HG02610 (cell line): ENCODE measurements at regions not wholly inside any gene's neighbourhood (a gene's known extent, or its start where the extent isn't known, plus 50 kb on each side); places are given as distances from the start of the nearest gene placed in this dataset.
"Not testable (repeated sequence)": the region's sequence is repeated elsewhere in the genome, so short reads cannot be mapped to it uniquely, and the experiment has no call there.

Experiments used
- ATAC-seq: cut with Tn5 transposase; IDR thresholded peaks from one replicate; pipeline ENCODE4 v1.9.1; 2021; ENCODE audit warnings: mild to moderate bottlenecking, moderate library complexity; ENCODE audit not compliant: unreplicated experiment

DNA sequence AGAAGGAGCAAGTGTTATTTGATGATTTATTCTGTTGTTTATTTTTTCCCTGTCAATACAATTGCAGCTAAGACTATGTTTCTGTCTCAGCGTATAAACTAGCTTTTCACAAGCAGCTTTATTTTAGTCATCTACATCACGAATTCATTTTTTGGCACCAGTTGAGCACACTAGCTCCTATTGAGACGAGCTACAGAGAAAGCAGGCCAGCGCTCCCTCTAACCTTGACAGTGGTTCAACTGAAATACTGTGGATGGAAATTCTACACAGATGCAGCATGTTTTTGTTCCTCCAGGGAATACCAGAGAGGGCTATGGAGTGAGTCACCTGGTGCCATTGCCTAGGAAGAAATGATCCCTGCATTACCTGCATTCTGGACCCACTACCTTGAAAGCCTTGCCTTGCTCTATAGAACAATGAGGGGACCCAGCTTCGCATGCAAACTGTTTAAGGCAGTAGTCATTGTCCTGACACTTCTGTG lies 108.2 kb upstream of the ARHGAP42 start:
- ATAC-seq, result no peak

DNA sequence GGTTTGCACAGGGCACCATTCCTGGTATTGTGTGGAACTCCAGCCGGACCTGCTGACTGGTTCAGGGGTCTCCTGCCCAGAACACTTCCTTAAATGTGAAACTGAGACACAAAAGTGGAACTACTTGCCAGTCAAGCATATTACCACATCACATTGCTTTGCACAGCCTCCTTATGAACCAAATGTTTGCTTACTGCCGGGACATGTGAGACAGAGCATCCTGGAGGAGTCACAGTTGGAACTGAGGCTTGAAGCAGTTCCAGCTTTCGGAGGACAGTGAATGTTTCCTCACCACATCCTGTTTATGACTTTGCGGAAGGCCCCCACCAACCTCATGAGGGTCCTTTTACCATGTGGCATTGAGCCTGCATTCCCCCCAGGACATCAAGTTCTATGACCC lies 105.8 kb upstream of the ARHGAP42 start:
- no peak for ATAC-seq

DNA sequence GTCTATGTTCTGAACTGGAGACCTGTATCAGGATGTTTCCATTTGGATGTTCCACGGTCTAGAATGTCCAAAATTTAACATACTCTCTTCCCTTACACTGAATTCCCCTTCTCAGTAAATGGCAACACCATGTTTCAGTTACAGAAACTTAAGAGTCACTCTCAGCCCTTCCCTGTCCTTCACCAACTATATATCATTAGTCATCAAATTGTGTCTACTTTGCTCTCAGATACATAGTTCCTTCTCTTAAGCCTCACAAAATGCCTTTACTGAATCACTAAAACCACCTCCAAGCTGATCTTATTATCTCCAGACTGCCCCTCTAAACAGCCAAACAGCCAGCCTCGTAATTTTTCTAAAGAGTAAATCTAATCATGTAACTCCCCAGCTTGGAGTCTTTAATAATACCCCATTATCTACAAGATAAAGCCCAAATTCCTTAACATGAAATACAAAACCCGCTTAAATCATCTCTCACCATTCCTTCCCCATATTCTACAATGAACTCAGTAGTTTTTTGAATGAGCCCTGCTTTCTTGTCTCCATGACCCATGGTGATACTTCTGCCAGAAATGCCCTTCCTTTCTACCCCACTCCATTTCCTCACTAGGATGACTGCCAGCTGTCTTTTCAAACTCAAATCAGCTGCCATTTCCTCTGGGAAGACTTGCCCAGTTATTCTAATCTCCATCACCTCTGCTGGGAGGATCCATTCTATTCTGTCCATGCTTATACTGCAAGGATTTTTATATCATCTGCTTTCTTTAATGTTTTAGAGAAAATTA lies 102.7 kb upstream of the ARHGAP42 start:
- ATAC-seq, result no peak

DNA sequence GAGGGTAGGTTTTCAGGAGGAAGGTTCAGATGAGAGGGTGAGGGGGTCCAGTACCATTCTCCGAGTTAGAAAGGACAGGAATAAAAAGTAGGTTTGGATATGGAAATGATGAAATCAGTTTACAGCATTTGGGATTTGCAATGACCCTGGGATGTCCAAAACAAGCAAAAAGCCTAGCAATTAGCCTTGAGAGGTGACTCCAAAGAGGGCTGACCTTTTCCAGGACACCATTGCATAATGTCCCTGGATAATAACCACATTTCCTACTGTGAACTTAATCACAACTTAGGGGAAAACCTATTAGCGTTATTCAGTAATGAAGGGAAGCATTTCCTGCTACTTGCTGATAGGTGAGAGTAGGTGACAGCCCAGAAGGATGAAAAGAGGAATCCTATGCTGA lies 101.4 kb upstream of the ARHGAP42 start:
- ATAC-seq, result no peak

DNA sequence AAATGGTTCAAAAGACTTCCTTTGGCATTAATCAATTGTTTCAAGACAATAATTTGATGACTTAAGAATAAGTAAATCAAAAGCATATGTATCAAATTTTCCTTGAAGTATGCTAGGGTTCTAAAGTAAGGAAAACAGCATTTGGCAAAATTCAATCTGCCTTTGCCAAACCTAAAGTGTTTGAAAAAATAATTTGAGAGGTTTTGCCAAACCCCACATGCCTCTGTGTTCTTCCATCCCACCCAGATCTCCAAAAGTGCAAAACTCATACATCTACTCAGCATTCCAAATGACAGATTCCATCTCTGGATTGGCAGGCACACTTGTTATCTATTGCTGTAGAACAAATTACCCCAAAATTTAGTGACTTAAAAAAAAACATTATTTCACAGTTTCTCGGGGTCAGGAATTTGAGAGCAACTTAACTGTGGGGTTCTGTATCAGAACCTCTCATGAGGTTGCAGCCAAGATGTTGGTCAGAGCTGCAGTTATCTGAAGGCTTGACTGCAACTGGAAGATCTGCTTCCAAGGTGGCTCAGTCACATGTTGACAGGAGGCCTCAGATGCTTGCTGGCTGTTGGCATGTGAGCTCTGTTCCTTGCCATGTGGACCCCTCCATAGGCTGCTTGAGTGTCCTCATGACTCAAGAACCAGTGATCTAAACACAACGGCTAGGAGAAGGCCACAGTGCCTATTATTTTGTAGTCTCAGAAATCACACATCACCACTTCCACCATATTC lies 100.6 kb upstream of the ARHGAP42 start:
- ATAC-seq, result no peak

DNA sequence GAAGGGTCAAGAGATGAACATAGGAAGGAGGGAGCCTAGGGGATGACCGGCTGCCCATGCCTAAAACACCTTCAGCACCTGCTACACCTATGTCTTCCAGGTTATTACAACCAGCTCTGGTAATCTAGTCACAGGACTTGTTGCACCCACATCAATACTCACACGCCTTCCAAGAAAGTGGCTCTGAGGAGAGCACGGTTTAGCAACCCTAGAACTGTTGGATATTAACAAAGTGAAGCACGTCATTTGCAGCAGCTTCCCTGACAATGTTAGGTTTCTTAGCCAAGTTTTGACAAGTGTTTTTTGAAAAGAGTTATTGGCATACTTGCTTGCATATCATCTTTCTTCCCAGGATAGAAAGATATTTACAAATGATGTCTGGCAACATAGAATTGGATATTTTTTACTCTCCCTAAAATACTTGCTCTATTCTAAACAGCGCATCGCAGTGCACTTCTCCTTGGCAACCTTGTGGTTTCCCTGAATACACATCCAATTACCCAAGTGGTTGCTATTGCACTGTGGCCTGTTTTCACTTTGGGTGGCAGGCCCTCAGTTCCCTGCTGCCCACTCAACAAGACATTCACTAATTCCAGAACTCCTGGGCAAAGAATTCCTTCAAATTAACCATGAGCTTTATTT lies 94.3 kb upstream of the ARHGAP42 start:
- ATAC-seq, result no peak

DNA sequence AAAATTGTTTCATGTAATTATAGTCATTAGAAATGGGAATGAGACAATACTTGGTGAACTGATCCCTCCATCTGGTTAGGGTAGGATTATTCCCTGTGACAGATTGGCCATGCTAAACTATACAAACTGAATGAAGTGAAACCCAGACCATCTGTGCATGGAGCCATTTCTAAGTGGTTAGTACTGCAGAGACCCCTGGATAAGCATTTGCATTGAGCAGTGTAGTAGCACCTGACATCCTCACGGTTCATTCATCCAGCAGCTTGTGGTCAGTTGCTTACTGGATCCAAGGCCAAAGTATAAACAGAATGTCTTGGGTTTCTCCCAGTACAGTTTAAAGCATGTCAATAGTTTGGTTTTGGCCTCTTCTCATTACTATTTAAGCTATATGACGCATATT lies 93.8 kb upstream of the ARHGAP42 start:
- ATAC-seq, result no peak

DNA sequence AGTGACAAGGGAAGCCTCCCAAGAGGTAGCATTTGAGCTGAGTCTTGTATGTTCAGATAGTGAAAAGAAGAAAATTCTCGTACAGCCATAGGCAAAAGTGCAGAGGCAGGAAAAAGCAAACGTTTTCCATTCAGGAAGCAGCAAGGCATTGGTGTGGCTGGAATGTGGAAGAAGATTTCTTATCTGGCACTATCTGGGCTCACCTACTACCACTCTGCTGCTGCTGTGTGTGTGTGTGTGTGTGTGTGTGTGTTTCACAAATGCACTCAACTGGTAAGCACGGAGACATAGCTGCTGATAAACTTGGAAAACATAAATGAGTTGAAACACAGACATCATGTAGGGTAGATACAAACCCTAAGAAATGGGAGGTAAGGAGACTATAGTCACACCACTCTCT lies 92.8 kb upstream of the ARHGAP42 start:
- no peak for ATAC-seq

DNA sequence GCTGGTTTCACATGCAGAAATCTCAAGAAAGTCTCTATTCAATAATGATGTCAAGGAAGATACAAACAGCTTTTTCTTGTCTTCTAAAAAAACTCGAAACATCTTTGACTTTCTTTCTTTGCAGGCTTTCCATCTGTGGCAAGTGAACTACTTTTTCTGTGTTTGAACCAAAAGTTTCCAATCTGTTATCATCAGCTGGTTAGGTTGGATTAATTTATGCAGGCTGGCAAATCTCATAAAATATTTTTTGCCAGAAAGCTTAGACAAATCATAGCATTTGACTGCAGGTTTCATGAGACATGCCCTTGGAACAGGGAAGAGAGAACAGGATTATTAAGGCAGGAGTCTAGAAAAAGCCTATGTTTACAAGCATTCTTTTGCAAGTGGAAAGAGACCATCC lies 86.1 kb upstream of the ARHGAP42 start:
- ATAC-seq, result no peak

DNA sequence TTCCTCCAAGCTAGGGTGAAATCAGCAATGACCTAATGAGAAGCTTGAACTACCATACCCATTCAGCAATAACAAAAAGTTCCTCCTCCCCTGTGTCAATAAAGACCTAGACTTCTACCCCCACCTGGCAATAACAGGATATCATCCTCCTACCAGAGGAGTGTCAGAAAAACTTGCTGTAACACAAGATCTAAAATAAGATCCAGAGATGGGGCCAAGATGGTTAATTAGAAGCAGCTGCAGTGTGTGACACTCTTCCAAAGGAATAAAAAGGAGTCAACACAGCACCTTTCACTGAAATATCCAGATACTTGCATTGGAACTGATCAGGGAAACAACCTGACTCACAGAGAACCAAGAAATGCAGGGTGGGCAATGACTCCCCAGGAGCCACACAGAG lies 84.4 kb upstream of the ARHGAP42 start:
- no peak for ATAC-seq

DNA sequence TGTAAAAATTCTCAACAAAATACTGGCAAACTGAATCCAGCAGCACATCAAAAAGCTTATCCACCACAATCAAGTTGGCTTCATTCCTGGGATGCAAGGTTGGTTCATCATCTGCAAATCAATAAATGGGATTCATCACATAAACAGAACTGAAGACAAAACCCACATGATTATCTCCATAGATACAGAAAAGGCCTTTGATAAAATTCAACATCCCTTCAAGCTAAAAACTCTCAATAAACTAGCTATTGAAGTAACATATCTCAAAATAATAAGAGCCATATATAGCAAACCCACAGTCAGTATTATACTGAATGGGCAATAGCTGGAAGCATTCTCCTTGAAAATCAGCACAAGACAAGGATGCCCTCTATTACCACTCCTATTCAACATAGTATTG lies 79.3 kb upstream of the ARHGAP42 start:
- ATAC-seq, result not testable (repeated sequence)

DNA sequence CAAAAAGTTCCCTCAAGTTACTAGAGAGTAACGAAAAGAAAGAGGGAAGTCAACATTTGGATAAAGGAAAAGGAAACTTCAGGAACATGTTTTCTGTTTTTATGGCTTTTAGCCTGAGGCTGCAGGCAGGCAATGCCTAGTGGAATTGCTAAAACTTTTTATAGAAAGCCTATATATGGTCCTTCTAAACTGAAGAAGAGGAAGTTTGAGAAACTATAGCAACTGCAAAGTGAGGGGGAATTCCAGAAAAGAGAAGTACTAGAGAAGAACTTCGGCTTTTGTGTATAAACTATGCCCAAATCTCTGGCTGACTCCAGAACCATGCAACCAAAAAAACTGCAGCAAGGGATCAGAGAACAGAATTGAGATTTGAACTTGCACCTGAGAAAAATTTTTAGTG lies 74.3 kb upstream of the ARHGAP42 start:
- peak; percentile 95 for ATAC-seq

DNA sequence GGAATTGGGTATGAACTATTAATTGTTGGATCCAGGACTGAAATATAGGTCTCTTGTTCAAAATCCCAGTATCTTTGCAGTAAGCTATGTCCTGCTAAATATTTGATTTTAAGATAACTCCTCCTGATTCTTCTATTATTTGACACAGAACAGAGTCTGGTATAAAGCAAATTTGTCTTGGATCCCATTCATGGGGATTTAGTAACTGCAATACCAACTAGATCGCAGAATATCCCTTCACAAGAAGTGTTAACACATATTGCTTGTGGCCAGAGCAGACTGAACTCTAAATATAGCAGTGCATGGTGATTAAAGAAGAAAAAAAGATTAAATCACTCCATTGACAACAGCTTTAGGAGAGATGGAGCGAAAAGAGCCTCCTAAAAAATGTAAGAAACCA lies 68.2 kb upstream of the ARHGAP42 start:
- no peak for ATAC-seq

DNA sequence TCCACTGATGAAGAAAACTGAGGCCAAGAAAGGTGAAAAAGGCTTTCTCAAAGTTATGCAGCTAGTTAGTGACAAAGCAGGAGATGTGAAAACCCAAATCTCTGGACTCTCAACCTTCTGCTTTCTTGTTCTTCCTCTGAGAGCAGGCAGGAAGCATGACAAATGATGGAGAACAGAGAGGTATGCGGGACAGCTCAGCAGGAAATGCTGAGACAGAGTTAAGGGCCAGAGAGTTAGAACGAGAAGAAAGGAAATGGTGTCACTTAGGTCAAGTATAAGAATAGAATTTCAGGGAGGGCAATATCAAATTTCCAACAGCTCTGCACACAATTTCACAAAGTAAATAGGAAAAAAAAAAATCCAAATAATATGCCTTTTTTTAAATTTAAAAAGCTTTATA lies 67.6 kb upstream of the ARHGAP42 start:
- no peak for ATAC-seq

DNA sequence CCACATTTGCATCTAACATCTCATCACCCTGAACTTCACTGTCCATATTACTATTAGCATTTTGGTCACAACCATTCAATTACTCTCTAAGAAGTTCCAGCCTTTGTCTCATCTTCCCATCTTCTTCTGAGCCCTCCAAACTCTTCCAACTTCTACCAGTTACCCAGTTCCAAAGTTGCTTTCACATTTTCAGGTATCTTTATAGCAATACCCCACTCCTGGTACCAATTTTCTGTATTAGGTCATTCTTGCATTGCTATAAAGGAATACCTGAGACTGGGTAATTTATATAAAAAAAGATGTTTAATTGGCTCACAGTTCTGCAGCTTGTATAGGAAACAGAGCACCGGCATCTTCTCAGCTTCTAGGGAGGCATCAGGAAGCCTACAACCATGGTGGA lies 64.7 kb upstream of the ARHGAP42 start:
- no peak for ATAC-seq

DNA sequence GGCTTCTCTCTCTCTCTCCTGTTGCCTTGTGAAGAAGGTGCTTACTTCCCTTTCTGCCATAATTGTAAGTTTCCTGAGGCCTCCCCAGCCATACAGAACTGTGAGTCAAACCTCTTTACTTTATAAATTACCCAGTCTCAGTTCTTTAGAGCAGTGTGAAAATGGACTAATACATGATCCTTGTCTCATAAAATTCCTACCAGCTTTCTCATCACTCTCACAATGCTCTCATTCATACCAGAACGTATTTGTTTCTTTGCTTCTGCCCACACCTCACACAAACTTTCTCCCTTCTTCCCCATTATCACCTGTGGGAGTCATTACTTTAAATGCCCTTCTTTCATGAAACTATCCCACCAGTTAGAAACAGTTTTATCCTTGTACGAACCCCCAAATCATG lies 62.7 kb upstream of the ARHGAP42 start:
- ATAC-seq, result no peak

DNA sequence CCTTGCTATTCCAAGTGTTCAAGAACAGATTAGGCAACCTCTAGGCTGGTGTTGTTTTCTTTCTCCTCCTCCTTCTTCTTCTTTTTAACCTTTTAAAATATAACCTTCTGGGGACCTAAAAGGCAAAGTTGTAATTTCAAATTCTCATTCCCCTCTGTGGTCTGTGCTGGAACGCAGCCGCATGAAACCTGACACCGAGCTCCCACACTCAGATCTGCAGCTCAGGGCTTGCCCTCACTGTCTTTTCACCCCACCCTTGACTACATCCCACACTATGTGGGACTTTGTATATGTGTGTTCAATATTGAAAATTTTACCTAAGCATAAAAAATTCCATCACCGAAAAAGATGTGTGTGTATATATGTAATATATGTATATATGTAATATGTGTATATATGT lies 62.0 kb upstream of the ARHGAP42 start:
- no peak for ATAC-seq

DNA sequence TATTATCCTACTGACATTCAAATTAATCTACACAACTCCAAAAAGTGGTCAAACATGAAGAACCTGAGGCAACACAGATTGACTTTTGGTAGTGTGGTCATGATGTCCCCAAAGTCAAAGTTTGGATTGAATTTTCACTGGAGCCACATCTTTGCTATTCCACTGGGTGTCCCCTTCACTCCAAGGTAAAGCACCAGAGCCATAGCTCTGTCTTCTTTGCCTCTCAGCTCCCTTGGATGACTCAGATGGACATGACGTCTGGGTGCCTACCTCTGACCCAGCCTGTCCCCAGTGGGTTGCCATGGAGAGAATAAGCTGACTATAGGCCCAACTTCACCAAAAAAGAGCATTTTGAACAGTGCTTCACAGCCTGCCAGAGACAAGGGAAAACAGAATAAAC lies 57.4 kb upstream of the ARHGAP42 start:
- ATAC-seq, result no peak

DNA sequence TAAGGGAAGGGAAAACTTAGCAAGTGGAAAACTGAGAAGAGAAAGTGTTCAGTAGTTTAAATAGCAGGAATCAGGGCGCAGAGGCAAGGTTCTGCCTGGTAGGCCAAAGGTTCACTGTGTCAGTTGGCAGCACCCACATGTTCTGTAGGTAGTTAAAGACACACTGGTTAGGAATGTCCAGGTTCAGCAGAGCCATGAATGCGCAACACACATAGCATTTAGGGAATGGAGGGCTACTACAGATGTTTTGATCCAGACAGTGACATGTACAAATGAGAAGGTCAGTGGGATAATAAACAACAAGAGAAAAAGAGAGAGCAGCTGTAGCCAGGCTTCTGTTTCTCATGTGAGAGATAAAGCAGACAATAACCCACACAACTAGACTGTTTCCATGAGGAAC lies 56.2 kb upstream of the ARHGAP42 start:
- ATAC-seq, result no peak

DNA sequence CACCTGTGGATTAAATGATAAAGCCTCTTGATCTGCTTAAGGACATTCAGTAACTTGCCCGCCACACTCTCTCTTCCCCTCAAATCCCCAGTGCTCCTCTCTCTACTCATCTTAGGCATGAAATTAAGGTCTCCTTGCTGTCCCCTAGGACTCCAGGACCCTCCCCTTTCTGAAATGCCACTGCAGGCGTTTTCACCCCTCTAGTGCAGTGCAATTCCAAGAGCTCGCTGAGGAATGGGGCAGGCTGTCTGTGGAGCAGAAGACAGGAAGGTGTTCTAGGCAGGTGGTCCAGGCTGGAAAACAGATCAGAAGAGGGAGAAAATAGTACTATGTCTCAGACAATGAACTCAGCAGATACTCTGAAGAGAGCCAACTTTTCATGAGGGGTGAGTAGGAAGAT lies 55.8 kb upstream of the ARHGAP42 start:
- ATAC-seq, result no peak

DNA sequence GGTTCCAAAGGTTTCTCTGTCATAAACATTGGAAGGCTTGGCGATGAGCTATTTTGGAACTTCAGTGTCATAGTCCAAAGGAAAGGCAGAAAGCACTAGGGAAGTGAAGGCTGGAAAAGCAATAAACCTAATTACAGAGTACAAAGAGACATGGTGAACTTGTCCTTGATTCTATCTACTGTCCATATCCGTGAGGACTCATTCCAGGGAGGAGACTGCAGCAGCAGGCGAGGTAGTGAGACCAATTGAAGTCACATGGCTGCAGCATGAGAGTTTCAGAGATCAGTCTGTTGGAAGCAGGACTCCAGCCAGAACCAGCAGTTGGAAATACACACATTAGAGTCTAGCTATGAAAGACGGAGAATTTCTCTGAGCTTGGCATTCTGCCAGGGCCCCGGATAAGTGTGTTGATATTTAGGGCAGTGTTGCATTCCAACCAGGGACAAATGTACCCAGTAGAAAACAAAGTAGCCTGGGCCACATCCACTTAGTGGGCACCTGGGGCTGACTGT lies 54.1 kb upstream of the ARHGAP42 start:
- no peak for ATAC-seq

DNA sequence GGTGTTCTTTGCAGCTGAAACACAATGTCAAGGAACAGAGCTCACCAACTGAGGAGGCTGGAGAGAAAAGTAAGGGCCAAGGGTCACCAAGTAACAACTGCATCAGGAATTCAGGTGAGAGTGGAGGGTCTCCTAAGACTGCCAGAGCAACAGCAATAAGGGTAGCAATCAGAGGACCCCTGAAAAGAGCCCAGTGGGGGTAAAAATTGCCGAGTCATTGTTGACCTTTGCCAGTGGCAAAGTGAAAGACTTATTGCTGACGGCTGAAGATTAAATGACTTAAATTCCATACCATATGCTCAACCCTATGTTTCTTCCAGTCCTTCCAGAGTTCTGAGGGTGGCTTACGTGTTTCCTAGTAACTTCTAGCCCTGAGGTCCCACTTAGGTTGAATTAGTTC lies 51.9 kb upstream of the ARHGAP42 start:
- ATAC-seq, result no peak
